Activated gamma-delta T cell (primary cell): ENCODE measurements at regions not wholly inside any gene's neighbourhood (a gene's known extent, or its start where the extent isn't known, plus 50 kb on each side); places are given as distances from the start of the nearest gene placed in this dataset.
"Not testable (repeated sequence)": the region's sequence is repeated elsewhere in the genome, so short reads cannot be mapped to it uniquely, and the experiment has no call there.

Experiments used
- DNase-seq: peaks from one replicate; lab custom pipeline; 2025; lab: John Stamatoyannopoulos, UW

GRCh38 chr11:135011313-135011712, 599.3 kb upstream of the B3GAT1 start:
- not testable (repeated sequence) for DNase-seq

GRCh38 chr11:135009125-135009524, 597.1 kb upstream of the B3GAT1 start:
- no peak for DNase-seq

GRCh38 chr11:135008412-135008811, 596.4 kb upstream of the B3GAT1 start:
- no peak for DNase-seq

- no peak for DNase-seq
Observed at GRCh38 chr11:135008001-135008405, 596.0 kb upstream of the B3GAT1 start.

GRCh38 chr11:135006800-135007199, 594.8 kb upstream of the B3GAT1 start:
- no peak for DNase-seq

- DNase-seq = no peak
Observed at GRCh38 chr11:135004495-135004894, 592.5 kb upstream of the B3GAT1 start.

- DNase-seq = no peak
Observed at GRCh38 chr11:135002236-135002635, 590.2 kb upstream of the B3GAT1 start.

GRCh38 chr11:135001581-135001980, 589.5 kb upstream of the B3GAT1 start:
- DNase-seq = no peak

- DNase-seq = not testable (repeated sequence)
Observed at GRCh38 chr11:135001065-135001464, 589.0 kb upstream of the B3GAT1 start.

- no peak for DNase-seq
Observed at GRCh38 chr11:134999590-134999989, 587.5 kb upstream of the B3GAT1 start.

GRCh38 chr11:134997652-134998320, 585.7 kb upstream of the B3GAT1 start:
- no peak for DNase-seq

GRCh38 chr11:134995741-134996140, 583.7 kb upstream of the B3GAT1 start:
- DNase-seq = no peak

- DNase-seq = no peak
Observed at GRCh38 chr11:134994431-134994830, 582.4 kb upstream of the B3GAT1 start.

GRCh38 chr11:134993691-134994243, 581.7 kb upstream of the B3GAT1 start:
- DNase-seq = no peak

- DNase-seq = no peak
Observed at GRCh38 chr11:134992981-134993380, 580.9 kb upstream of the B3GAT1 start.

GRCh38 chr11:134988495-134988894, 576.5 kb upstream of the B3GAT1 start:
- no peak for DNase-seq

- no peak for DNase-seq
Observed at GRCh38 chr11:134987822-134988221, 575.8 kb upstream of the B3GAT1 start.

- no peak for DNase-seq
Observed at GRCh38 chr11:134987223-134987768, 575.3 kb upstream of the B3GAT1 start.

- DNase-seq = no peak
Observed at GRCh38 chr11:134984421-134984820, 572.4 kb upstream of the B3GAT1 start.

GRCh38 chr11:134982432-134982831, 570.4 kb upstream of the B3GAT1 start:
- not testable (repeated sequence) for DNase-seq

GRCh38 chr11:134981835-134982234, 569.8 kb upstream of the B3GAT1 start:
- no peak for DNase-seq

- DNase-seq = no peak
Observed at GRCh38 chr11:134980819-134981710, 569.0 kb upstream of the B3GAT1 start.

- not testable (repeated sequence) for DNase-seq
Observed at GRCh38 chr11:134979089-134979457, 567.0 kb upstream of the B3GAT1 start.
